Tibial nerve (tissue), 4 donors: ENCODE measurements at regions not wholly inside any gene's neighbourhood (a gene's known extent, or its start where the extent isn't known, plus 50 kb on each side); places are given as distances from the start of the nearest gene placed in this dataset.

Experiments used
- CTCF ChIP-seq, 5 experiments: fragments of 200-600 bp in 3 of 5; fragments of 450-650 bp in 2 of 5; sonication (generic) in 3 of 5; IDR thresholded peaks; one replicate each; pipeline ENCODE4 v1.5.1; 2016 to 2019; ENCODE audit warnings: antibody characterized with exemption in 5 of 5, mild to moderate bottlenecking in 3 of 5, moderate library complexity in 2 of 5
- EP300 ChIP-seq, 2 donors: sonication (generic); formaldehyde crosslinking; IDR thresholded peaks; one replicate each; pipeline ENCODE4 v1.6.1; 2017; ENCODE audit warnings: antibody characterized with exemption in 2 of 2, mild to moderate bottlenecking in 1 of 2
- POLR2A ChIP-seq, 2 donors: fragments of 450-650 bp; IDR thresholded peaks; one replicate each; pipeline ENCODE4 v1.6.1; 2017; ENCODE audit warnings: antibody characterized with exemption in 2 of 2, mild to moderate bottlenecking in 2 of 2, moderate library complexity in 2 of 2

- TF ChIP-seq POLR2A (IDR thresholded peaks at IDR 0.05) (no peak), CTCF (IDR thresholded peaks at IDR 0.05) (no peak), EP300 (IDR thresholded peaks at IDR 0.05) (no peak)
Measured at GRCh38 chr18:63065172-63065571, 254.4 kb downstream of the BCL2 start.
